Adrenal gland (tissue), 5 donors: ENCODE measurements at regions not wholly inside any gene's neighbourhood (a gene's known extent, or its start where the extent isn't known, plus 50 kb on each side); places are given as distances from the start of the nearest gene placed in this dataset.

Experiments used
- POLR2A ChIP-seq, 2 donors: fragments of 450-650 bp; IDR thresholded peaks; one replicate each; pipeline ENCODE4 v1.6.1; 2017; ENCODE audit warnings: antibody characterized with exemption in 2 of 2, mild to moderate bottlenecking in 2 of 2, moderate library complexity in 1 of 2
- TF ChIP-seq, protein P1 (sequence below), 6 experiments: fragments of 450-650 bp in 4 of 6; fragments of 200-600 bp in 2 of 6; sonication (generic) in 1 of 6; IDR thresholded peaks; 1 replicate in 5 of 6; 2 replicates in 1 of 6; pipeline versions ENCODE4 v1.5.1 to v1.8.0; 2016 to 2021; ENCODE audit warnings: antibody characterized with exemption in 6 of 6, mild to moderate bottlenecking in 2 of 6, moderate library complexity in 1 of 6
- donor health status: DM: no; HTN: no; CAD: no.

GRCh38 chr17:14488958-14489550, 188.2 kb downstream of the HS3ST3B1 start:
- TF ChIP-seq, protein P1, sequence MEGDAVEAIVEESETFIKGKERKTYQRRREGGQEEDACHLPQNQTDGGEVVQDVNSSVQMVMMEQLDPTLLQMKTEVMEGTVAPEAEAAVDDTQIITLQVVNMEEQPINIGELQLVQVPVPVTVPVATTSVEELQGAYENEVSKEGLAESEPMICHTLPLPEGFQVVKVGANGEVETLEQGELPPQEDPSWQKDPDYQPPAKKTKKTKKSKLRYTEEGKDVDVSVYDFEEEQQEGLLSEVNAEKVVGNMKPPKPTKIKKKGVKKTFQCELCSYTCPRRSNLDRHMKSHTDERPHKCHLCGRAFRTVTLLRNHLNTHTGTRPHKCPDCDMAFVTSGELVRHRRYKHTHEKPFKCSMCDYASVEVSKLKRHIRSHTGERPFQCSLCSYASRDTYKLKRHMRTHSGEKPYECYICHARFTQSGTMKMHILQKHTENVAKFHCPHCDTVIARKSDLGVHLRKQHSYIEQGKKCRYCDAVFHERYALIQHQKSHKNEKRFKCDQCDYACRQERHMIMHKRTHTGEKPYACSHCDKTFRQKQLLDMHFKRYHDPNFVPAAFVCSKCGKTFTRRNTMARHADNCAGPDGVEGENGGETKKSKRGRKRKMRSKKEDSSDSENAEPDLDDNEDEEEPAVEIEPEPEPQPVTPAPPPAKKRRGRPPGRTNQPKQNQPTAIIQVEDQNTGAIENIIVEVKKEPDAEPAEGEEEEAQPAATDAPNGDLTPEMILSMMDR (IDR thresholded peaks at IDR 0.05): no peak
- TF ChIP-seq POLR2A (IDR thresholded peaks at IDR 0.05): no peak
